NCI-H345 treated with DMSO at 0.1 percent for 48 hours (cell line): ENCODE measurements at regions not wholly inside any gene's neighbourhood (a gene's known extent, or its start where the extent isn't known, plus 50 kb on each side); places are given as distances from the start of the nearest gene placed in this dataset.
"Not testable (repeated sequence)": the region's sequence is repeated elsewhere in the genome, so short reads cannot be mapped to it uniquely, and the experiment has no call there.

Experiments
- DNase-seq: peaks from one replicate; lab custom pipeline; 2025; ENCODE audit not compliant: unreplicated experiment; lab: John Stamatoyannopoulos, UW

DNA sequence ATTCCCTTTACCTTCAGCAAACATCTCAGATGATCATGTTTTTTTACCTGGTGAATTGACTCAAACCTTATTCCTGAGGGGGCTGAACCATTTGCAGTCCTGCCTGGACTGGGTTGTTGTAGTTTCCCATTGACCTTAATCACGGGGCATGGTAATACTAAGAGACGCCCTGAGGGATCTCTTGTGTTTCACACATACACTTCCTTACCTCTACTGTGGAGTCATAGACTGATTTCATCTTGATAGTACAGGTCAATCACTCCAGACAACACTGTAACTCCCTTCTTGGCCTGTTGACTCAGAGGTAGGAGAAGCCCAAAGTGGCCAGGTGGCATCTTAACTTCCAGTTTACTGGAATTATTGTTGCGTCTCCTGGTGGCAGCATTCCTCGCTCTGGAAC lies 1064.0 kb upstream of the PCDH10 start:
- no peak for DNase-seq

- no peak for DNase-seq
These were observed 1055.1 kb upstream of the PCDH10 start for GRCh38 chr4:132094017-132094416.

DNA sequence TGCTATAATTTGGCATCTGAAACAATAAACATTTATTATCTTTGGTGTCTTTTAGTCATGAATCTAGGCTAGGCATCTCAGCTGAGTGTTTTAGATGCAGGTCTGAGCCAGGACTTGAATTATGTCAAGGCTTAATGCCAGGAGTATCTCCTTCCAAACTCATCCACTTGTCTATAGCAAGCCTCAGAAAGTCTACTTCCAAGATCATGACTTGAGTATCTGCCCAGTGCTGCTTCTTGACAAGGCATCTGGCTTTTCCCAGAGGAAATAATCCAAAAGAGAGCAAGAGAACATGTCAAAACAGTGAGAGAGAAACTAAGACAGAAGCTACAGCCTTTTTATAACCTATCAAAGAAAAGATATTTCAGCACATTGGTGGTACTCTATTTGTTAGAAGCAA lies 1052.1 kb upstream of the PCDH10 start:
- DNase-seq: no peak

DNA sequence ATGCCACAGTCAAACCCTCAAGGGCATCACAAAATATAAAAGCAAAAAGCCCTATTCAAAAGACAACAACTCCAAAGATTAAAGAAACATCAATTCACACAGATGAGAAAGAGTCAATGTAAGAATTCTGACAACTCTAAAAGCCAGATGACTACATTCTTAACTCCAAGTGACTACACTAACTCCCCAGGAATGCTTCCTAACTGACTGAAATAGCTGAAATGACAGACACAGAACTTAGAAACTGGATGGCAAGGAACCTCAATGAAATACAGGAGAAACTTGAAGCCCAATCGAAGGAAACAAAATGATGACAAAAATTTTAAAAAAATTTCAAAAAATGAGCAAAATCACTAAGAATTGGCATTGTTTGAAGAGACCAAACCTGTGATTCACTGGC lies 1047.6 kb upstream of the PCDH10 start:
- no peak for DNase-seq

GRCh38 chr4:132108784-132109183 lies 1040.3 kb upstream of the PCDH10 start:
- no peak for DNase-seq

- no peak for DNase-seq
These were observed 1034.2 kb upstream of the PCDH10 start for GRCh38 chr4:132114885-132115284.

GRCh38 chr4:132122741-132123140 lies 1026.4 kb upstream of the PCDH10 start:
- not testable (repeated sequence) for DNase-seq

GRCh38 chr4:132123870-132124623 lies 1025.0 kb upstream of the PCDH10 start:
- DNase-seq: no peak

DNA sequence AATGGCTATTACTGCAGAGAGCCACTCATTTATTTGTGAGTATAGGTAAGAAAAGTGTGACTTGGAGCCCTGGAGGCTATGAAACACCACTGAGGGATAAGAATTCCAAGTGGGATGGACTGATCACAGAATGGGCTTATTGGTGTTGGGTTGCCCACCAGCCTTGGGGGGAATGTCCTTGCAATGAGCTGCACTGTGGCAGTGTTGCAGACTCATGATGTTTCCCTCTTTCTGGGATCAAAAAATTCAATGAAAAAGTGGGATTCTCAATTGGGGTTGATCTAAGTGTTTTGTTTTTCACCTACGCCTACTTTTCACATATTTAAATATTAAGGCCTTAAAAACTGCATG lies 1024.5 kb upstream of the PCDH10 start:
- no peak for DNase-seq

DNA sequence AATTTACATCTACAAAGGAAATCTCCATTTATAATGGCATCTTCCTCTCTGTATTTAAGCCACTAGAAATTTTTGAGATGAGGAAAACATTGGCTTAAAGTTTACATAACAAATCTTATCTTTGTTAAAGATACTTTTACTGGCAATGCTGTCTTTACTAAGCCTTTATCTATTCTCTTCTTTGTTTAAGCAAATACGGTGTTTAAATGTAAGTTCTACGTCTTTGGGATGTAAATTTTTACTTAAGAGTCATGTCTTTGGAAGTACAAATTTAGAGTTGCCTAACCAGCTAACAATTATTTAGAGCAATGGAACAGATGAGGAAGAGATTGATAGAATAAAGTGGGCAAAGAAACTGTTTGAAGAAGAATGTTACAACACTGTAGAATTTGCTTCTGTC lies 1024.0 kb upstream of the PCDH10 start:
- DNase-seq: no peak

- no peak for DNase-seq
These were observed 1016.7 kb upstream of the PCDH10 start for GRCh38 chr4:132132433-132132832.

DNA sequence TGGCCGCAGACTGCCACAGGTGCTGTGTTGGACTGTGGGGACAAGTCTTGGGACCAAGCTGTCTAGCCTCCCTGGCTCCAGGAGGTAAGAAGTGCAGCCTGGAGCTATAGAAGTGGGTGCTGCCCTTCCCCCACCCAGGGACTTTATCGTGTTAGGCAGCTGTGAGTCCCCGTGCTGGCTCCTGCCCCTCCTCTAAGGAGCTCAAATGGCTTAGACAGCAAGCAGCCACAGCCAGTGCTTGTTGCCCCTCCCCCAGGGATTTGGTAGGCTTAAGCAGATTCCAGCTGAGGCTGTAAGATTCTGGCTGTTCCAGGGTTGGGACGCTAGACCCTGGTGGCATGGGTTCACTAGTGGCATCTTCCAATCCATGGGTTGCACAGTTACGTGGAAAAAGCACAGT lies 979.4 kb upstream of the PCDH10 start:
- DNase-seq: no peak

DNA sequence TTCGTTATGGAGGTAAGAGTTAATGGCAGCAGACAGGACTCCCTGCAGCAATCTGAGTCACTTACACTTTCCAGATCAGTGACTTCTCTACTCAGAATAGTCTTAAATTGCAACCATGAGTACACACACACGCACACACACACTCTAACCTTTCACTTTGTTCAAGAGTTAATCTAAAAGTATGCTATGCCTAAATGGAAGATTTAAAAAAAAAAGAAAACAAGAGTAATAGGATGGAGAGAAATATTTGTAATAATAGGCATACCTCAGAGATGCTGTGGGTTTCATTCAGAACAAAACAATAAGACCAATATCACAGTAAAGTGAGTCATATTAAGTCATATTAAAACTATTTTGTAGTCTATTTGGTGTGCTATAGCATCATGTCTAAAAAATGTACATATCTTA lies 969.1 kb upstream of the PCDH10 start:
- DNase-seq: no peak

DNA sequence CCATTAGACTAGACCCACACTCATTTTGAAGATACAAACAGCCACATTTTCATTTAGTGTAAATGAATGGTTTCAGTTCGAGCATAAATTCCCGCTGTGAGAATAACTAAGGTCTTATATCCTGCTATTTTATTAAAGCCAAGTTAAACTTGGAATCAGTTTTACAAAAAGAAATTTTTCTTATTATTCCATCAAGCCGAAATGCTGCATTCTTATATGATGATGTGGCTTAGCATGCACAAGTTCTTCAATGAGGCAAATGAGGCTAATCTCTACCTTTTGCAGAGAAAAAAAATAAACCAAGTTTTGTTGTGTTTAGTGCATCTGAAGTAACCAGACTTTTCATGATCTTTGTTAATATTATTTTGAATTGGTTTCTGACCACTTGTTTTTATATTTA lies 953.9 kb upstream of the PCDH10 start:
- no peak for DNase-seq

DNA sequence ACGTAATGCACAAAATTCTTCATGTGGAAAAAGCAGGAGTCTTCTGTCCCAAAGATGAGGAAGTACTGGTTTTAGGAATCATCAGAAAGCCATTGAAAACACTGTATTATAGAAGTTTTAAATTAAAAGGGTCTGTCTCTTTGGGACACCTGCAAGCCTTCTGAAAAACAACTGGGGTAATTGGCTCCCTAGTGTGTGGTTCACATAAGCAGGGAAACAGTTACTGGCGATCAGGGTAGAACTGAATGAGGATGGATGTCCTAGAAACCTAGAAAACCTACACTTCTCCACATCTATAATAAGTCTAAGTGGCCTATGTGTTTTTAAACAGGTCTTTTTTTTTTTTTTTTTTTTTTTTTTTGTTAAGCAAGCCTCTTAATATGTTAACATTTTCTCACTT lies 945.5 kb upstream of the PCDH10 start:
- no peak for DNase-seq

DNA sequence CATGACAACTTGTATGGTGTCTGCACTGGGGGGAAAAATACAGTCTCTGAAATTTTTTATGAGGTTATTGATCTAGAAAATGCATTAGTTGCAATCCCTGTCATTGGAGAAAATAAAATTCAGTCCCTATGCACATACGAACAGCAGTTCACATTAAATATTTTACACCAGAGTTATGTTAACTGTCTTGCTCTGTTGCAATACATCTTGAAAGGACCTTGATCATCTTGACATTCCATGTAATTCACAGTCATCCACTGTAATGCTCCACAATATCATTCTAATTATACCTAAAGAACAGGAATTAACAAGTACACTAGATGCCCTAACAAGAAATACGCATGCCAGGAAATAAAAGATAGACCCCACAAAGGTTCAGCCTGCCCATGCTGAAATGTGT lies 934.6 kb upstream of the PCDH10 start:
- no peak for DNase-seq

DNA sequence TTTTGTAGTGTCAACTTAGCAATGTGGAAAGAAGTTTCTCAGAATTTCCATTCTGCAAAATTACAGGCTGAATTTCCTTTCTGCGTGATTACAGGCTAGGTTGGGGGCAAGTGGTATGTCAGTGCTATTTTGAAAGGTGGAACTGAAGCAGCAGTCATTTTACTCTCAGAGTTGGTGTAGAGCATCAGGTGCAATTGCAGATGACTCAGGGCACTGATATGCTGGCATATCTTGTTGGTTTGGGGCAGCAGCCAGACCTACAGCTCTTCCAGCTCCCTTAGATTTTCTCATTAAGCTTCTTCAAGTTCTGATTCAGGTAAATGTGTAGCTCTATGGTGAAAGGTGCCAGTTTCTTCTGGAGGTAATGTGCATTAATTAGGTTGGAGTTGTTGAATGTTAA lies 930.7 kb upstream of the PCDH10 start:
- no peak for DNase-seq

DNA sequence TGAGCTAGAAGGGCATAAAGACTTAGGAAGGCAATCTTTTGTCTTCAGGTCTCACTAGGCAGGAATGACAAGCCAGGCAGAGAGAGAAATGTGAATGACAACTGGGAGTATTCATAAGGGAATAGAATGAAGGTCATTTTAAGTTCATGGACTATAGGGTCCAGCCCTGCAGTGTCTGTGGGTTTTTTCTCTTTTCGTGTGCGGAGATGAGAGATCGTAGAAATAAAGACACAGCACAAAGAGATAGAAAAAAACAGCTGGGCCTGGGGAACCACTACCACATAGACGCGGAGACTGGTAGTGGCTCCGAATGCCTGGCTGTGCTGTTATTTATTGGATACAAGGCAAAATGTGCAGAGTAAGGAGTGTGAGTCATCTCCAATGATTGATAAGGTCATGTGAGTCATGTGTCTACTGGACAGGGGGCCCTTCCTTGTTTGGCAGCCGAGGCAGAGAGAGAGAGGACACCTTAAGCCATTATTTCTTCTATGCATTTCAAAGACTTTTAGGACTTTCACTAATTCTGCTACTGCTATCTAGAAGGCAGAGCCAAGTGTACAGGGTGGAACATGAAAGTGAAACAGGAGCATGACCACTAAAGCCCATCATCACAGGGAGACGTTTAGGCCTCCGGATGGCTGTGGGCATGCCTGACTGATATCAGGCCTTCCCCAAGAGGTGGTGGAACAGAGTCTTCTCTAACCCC lies 921.8 kb upstream of the PCDH10 start:
- DNase-seq: no peak

DNA sequence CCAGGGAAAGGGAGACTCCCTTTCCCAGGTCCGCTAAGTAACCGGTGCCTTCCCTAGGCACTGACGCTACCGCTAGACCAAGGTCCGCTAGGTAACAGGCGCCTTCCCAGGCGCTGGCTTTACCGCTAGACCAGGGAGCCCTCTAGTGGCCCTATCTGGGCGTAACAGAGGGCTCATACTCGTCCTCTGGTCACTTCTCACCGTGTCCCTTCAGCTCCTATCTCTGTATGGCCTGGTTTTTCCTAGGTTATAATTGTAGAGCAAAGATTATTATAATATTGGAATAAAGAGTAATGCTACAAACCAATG lies 921.3 kb upstream of the PCDH10 start:
- DNase-seq: not testable (repeated sequence)

DNA sequence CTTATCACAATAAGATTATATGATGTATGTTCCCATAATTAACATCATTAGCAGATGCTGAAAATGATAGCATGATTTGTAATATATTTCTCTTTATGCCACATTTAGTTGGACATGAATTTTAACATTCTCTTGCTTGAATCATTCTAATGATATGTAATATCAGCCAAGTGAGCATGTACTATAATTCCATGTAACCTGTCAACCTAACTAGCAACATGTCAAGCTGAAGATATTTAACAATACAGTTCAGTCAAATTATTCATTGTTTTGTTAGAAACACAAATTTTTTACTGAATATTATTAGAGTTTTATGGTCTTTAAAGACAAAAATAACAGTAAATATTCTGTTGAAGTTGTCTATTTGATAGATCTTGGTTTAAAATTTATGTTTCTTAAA lies 920.4 kb upstream of the PCDH10 start:
- no peak for DNase-seq

- DNase-seq: no peak
These were observed 919.1 kb upstream of the PCDH10 start for GRCh38 chr4:132230025-132230424.

DNA sequence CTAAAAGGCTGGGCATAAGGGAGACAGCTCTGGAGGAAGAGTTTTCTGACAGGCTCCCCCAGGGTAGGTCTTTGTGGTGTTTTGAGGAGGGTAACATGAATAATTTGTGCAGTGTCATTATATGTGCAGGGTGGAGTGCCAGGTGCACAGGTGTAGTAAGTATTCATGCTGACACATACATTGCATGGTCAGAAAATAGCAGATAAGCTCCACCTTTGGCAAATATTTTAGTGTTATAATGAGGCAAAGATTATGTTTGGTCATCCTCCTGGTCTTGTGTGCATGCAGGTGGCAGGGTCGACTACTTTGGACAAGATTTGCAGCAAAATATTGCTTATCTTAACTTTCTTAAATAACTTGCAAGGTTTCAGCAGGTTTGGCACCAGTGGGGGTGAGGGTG lies 910.4 kb upstream of the PCDH10 start:
- DNase-seq: no peak

DNA sequence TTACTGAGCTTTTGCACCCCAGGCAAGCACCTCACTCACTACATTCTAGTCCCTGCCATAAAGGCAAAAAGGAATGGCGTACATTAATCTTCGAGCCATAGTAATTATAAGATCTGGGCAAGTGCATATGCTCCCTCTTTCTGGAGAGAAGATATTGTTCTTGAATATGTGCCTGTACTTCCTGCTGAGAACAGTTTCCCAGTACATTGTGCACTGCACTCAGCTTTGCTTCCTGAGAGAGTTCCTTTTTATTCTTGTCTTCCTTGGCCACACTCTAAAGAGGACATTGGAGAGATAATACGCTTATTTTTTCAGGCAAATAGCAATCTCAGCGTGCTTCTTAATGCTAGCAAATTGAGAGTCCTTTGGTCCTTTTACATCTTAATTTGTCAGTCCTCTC lies 909.0 kb upstream of the PCDH10 start:
- no peak for DNase-seq
